ENCODE measurements at regions not wholly inside any gene's neighbourhood (a gene's known extent, or its start where the extent isn't known, plus 50 kb on each side); places are given as distances from the start of the nearest gene placed in this dataset.

DNA sequence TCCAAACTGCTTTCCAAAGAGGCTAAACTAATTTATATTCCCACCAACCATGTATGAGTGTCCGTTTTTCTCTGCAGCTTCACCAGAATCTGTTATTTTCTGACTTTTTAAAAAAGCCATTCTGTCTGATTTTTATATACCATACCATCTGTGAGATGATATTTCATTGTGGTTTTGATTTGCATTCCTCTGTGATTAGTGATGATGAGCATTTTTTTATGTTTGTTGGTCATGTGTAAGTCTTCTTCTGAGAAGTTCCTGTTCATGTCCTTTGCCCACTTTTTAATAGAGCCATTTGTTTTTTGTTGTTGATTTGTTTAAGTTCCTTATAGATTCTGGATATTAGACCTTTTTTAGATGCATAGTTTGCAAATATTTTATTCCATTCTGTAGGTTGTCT lies 179.4 kb upstream of the ALCAM start:
- Histone ChIP-seq H3K4me3 (no peak overlapping the region), H3K4me2 (no peak overlapping the region), H3K4me1 (no peaks in the 10 kb centered on the region), H3K9me3 (0 out of 3 replicates have a peak, but pooled peaks cover 12% of the 10 kb centered on the region), H3K27ac (no peak overlapping the region)
- ChIA-PET POLR2A (no interaction called here), CTCF (no interaction called here)
- ATAC-seq (no peak), FAIRE-seq (no peak), DNase-seq (ENCODE audit: low read depth in 1 of 2, low spot score in 1 of 2) (no peak)
- no peak for TF ChIP-seq EP300 (IDR thresholded peaks at IDR 0.05)
- no peak for TF ChIP-seq HDAC2 (IDR thresholded peaks at IDR 0.05)
- TF ChIP-seq HEYL (CRISPR knock-in tag; IDR thresholded peaks at IDR 0.05): no peak
- TF ChIP-seq RFX5 (IDR thresholded peaks at IDR 0.05): no peak
- TF ChIP-seq, protein P1, sequence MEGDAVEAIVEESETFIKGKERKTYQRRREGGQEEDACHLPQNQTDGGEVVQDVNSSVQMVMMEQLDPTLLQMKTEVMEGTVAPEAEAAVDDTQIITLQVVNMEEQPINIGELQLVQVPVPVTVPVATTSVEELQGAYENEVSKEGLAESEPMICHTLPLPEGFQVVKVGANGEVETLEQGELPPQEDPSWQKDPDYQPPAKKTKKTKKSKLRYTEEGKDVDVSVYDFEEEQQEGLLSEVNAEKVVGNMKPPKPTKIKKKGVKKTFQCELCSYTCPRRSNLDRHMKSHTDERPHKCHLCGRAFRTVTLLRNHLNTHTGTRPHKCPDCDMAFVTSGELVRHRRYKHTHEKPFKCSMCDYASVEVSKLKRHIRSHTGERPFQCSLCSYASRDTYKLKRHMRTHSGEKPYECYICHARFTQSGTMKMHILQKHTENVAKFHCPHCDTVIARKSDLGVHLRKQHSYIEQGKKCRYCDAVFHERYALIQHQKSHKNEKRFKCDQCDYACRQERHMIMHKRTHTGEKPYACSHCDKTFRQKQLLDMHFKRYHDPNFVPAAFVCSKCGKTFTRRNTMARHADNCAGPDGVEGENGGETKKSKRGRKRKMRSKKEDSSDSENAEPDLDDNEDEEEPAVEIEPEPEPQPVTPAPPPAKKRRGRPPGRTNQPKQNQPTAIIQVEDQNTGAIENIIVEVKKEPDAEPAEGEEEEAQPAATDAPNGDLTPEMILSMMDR (IDR thresholded peaks at IDR 0.05): no peak
- TF ChIP-seq, protein P2, sequence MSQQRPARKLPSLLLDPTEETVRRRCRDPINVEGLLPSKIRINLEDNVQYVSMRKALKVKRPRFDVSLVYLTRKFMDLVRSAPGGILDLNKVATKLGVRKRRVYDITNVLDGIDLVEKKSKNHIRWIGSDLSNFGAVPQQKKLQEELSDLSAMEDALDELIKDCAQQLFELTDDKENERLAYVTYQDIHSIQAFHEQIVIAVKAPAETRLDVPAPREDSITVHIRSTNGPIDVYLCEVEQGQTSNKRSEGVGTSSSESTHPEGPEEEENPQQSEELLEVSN (IDR thresholded peaks at IDR 0.05; ENCODE audit: borderline replicate concordance, low read depth): no peak
- TF ChIP-seq NFE2L2 (conservative IDR thresholded peaks at IDR 0.05; ENCODE audit: low read length): no peak
- TF ChIP-seq RNF2 (IDR thresholded peaks at IDR 0.05; ENCODE audit: borderline replicate concordance, low read depth): no peak
- TF ChIP-seq GATA3 (IDR thresholded peaks at IDR 0.05; ENCODE audit: borderline replicate concordance): no peak
- no peak for TF ChIP-seq ZNF302 (CRISPR knock-in tag; IDR thresholded peaks at IDR 0.05)
- TF ChIP-seq PHF8 (IDR thresholded peaks at IDR 0.05; ENCODE audit: borderline replicate concordance, low read depth): no peak
- TF ChIP-seq JUN (IDR thresholded peaks at IDR 0.05): no peak
- TF ChIP-seq, protein P3, sequence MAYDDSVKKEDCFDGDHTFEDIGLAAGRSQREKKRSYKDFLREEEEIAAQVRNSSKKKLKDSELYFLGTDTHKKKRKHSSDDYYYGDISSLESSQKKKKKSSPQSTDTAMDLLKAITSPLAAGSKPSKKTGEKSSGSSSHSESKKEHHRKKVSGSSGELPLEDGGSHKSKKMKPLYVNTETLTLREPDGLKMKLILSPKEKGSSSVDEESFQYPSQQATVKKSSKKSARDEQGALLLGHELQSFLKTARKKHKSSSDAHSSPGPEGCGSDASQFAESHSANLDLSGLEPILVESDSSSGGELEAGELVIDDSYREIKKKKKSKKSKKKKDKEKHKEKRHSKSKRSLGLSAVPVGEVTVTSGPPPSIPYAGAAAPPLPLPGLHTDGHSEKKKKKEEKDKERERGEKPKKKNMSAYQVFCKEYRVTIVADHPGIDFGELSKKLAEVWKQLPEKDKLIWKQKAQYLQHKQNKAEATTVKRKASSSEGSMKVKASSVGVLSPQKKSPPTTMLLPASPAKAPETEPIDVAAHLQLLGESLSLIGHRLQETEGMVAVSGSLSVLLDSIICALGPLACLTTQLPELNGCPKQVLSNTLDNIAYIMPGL (CRISPR knock-in tag; IDR thresholded peaks at IDR 0.05; ENCODE audit: borderline replicate concordance): no peak
- TF ChIP-seq, protein P4, sequence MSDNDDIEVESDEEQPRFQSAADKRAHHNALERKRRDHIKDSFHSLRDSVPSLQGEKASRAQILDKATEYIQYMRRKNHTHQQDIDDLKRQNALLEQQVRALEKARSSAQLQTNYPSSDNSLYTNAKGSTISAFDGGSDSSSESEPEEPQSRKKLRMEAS (IDR thresholded peaks at IDR 0.05): no peak
- TF ChIP-seq CHD4 (IDR thresholded peaks at IDR 0.05; ENCODE audit: borderline replicate concordance): no peak
- WGBS (ENCODE audit: missing lambda C conversion rate): 4% methylated on average over 1 of the region's 1 CpG

DNA sequence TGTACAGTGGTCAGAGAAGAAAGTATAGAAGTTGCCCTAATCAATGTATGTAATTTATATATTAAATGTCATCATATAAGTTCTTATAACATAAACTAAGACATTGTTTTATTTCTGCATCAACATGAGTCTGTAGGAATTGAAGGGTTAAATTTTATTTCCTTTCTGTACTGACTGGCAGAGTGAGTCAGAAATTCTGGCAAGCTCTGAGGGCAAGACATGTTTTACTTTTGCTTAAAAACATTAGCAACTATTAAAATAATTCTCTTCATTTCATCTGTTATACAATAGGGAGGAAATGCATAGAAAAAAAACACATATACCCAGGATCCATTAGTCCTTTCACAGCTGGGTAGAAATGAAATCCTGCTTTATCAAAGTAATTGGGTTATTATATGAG lies 171.4 kb upstream of the ALCAM start:
- ATAC-seq (no peak), FAIRE-seq (no peak), DNase-seq (ENCODE audit: low read depth in 1 of 2, low spot score in 1 of 2) (no peak)
- peak overlapping the region; percentile 21; the same call in 2 of the 3 replicates for H3K4me2 ChIP-seq
- TF ChIP-seq, protein P5, sequence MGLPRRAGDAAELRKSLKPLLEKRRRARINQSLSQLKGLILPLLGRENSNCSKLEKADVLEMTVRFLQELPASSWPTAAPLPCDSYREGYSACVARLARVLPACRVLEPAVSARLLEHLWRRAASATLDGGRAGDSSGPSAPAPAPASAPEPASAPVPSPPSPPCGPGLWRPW (IDR thresholded peaks at IDR 0.05): no peak
- no peak for TF ChIP-seq MYC (IDR thresholded peaks at IDR 0.05; ENCODE audit: borderline replicate concordance, low read length)
- TF ChIP-seq, protein P4 (IDR thresholded peaks at IDR 0.05): no peak
- TF ChIP-seq FOSL2 (IDR thresholded peaks at IDR 0.05): no peak
- no peak for TF ChIP-seq FOSL2 (CRISPR knock-in tag; IDR thresholded peaks at IDR 0.05)
- TF ChIP-seq HDAC2 (IDR thresholded peaks at IDR 0.05): no peak
- no peak for TF ChIP-seq KDM1A (IDR thresholded peaks at IDR 0.05; ENCODE audit: low read depth)
- no peak for TF ChIP-seq NPAS2 (CRISPR knock-in tag; IDR thresholded peaks at IDR 0.05; ENCODE audit: borderline replicate concordance)
- no peak for TF ChIP-seq TP53 (CRISPR knock-in tag; IDR thresholded peaks at IDR 0.05)
- TF ChIP-seq HOXB5 (CRISPR knock-in tag; IDR thresholded peaks at IDR 0.05): no peak
- no peak for TF ChIP-seq POLR2AphosphoS2 (conservative IDR thresholded peaks at IDR 0.05; ENCODE audit: low read length)
- no peak for TF ChIP-seq BHLHE40 (IDR thresholded peaks at IDR 0.05; ENCODE audit: low read depth, low read length)
- no peak for TF ChIP-seq TFCP2L1 (CRISPR knock-in tag; IDR thresholded peaks at IDR 0.05)
- no peak for TF ChIP-seq FOSB (CRISPR knock-in tag; IDR thresholded peaks at IDR 0.05)
- TF ChIP-seq ZC3H11A (IDR thresholded peaks at IDR 0.05): no peak
- TF ChIP-seq, protein P1 (IDR thresholded peaks at IDR 0.05): no peak
- no peak for TF ChIP-seq EHMT2 (IDR thresholded peaks at IDR 0.05; ENCODE audit: low read depth)
- no peak for TF ChIP-seq NR3C1 (IDR thresholded peaks at IDR 0.05)
- 0 out of 3 replicates have a peak, but pooled peaks cover 4% of the 10 kb centered on the region for H3K4me1 ChIP-seq
- POLR2A ChIA-PET: no interaction called here
- no peak overlapping the region for H3K27ac ChIP-seq
- no peak overlapping the region for H3K4me3 ChIP-seq
- no peaks in the 10 kb centered on the region for H3K9me3 ChIP-seq
- CTCF ChIA-PET: no interaction called here

All from A549 (cell line).